Stimulated activated CD4-positive, alpha-beta T cell treated with anti-CD3 and anti-CD28 coated beads, TNF-alpha, amount 100 ng/mL, for 48 hours (primary cell): ENCODE measurements at regions not wholly inside any gene's neighbourhood (a gene's known extent, or its start where the extent isn't known, plus 50 kb on each side); places are given as distances from the start of the nearest gene placed in this dataset.
"Not testable (repeated sequence)": the region's sequence is repeated elsewhere in the genome, so short reads cannot be mapped to it uniquely, and the experiment has no call there.

Experiments used
- DNase-seq, 3 donors: peaks; one replicate each; pipeline ENCODE4 v3.0.0-alpha.2; 2020; ENCODE audit warnings: low read depth in 3 of 3

DNA sequence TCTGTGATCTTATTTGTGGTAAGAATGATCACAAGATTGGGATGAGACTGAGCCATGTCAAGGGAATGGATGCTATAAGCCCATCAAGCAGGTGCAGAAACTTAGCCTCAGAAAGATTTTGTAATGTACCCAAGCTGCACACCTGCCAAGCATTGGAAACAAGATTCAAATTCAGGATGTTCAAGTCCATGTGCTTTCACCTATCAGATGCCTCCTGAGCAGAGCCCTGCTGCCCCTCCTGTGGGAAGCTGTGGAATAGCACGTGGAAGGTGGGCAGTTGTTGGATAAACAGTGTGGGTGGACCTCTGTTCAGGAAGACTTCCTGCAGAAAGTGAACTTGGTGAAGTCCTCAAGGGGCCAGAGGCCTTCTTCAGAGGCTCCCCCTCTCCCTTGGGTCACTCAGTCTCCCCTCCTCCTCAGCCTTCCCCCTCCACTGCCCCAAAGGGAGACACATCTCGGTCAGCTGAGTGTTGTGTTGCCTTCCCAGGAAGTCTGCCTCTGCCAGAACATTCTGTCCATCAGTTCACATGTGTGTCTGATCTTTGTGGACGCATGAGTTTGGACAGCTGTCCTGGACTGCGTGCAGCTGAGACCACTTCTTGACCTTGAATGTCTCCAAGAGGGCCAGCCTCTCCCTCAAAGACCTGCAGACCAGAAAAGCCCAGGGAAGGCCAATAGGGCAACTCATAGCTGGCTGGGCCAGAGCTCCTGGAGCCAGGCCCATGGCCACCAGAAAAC is 186.1 kb downstream of the INHBB start:
- no peak for DNase-seq

DNA sequence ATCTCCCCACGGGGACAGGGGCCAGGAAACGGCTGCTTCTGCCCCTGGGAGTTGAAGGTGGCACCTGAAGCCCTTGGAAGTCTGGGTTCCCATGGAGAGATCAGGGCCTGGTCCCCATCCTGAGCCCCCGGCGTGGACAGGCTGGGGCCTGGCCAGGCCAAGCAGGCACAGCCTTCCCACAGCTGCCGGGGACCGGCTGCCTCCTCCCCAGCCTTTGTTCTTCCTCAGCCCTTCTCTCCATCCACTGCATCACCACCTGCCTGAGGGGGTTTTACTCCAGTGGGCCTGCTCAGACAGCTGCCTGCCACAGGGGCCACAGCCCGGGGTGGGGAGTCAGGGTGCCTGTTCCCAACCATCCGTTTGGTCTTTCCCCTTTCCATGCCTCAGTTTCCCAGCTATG is 187.7 kb downstream of the INHBB start:
- DNase-seq = no peak

DNA sequence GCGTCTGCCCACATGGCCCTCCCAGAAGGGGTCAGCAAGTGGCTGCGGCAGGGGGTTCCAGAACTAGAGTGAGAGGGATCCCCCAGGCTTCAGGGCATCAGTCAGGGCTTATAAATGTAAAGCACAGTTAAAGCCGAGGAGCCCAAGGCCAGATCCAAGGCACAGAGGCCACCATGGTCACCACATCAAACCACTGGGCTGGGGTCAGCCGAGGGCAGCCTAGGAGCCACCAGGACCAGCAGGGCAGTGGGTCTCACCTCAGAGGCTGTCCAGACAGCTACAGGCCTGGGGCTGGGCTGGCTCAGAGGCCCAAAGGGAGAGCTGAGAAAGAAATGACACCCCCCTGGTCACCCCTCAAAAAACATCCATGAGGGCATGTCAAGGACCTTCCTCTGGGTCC is 188.5 kb downstream of the INHBB start:
- no peak for DNase-seq

DNA sequence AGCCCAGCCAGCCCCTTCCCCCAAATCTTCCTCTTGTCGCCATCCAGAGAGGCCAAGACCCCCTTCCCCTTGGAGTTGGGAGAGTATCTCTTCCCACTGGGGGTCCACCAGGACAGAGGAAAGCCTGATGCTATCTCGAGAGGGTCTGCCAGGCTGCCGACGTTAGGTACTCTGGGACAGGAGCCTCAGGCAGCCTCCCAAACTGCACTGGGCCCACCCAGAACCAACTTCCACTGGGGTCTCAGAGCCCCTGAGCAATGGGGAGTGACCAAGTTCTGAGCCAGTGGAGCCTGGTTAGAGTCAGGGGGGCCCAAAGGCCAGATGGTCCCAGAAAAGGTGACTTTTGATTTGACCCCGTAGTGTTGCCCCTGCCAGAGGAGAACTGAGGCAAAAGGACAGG is 189.1 kb downstream of the INHBB start:
- DNase-seq = no peak

DNA sequence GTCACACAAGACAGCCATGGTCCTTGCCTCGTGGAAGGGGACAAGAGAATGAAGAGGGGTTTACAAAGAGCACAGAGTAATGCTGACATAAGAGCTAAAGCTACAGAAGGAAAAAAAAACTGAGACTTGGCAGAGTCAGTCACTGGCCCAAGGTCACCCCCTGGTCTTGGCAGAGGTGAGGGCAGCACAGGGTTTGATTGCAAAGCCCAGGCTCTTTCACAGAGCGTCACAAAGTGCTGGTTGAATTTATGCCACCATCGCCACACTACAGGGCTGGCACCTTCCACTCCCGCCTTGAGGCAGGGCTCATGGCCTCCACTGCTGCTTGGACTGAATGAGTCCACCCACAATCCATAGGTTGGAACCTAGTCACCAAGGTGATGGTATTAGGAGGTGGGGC is 190.2 kb downstream of the INHBB start:
- no peak for DNase-seq

DNA sequence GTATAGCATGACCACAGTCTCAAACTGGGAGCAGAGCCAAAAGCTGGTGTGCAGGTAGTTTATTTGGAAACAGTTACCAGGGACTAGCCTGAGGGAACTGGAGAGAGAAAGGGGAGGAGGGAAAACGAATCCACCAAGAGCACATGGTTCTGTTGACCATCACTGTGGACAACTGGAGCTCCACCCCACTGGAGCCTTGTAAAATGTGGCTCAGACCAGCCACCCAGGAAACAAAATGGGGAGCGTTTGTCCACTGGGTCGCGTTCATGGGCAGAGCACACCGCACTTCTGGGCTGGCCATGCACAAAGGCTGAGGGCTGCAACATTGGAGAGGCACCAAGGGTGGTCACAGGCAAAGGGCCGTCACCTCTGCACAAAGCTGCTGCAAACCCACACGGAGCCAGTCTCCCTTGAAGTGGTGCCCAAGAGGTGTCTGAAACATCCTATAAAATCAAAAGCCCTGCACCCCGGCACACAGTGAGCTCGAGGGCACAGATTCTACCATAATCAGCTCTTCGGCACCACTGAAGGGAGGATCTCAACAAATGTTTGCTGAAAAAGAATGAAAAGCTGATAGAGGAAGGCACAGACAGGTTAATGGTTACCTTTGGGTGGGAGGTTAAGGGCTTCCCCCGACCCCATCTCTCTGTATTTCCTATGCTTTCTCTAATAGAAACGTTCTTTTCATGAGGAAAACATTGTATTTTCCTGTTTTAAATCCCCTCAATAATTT is 192.9 kb downstream of the INHBB start:
- DNase-seq = no peak

DNA sequence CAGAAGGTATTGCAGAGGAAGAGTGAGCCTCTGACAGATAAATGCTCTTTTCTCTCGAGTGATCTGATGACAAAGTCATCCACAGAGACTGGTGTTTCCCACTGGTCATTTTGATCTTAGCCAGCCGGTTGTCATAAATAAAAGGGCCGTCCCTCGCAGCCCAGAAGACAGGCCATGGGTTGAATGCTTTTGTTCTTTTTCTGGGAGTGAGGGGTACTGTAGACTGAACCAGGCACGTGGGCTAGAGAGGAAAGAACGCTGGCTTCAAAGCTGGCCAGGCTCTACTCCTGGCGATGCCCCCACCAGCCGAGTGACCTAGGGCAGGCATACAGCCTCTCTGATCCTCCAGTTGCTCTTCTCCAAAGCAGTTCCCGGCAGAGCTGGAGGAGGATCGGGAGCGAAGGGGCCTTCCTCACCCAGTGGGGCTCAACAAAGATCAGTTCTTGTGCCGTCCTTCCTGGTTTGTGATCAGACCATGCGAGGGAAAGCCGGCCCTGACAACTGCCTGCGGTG is 193.5 kb downstream of the INHBB start:
- no peak for DNase-seq

DNA sequence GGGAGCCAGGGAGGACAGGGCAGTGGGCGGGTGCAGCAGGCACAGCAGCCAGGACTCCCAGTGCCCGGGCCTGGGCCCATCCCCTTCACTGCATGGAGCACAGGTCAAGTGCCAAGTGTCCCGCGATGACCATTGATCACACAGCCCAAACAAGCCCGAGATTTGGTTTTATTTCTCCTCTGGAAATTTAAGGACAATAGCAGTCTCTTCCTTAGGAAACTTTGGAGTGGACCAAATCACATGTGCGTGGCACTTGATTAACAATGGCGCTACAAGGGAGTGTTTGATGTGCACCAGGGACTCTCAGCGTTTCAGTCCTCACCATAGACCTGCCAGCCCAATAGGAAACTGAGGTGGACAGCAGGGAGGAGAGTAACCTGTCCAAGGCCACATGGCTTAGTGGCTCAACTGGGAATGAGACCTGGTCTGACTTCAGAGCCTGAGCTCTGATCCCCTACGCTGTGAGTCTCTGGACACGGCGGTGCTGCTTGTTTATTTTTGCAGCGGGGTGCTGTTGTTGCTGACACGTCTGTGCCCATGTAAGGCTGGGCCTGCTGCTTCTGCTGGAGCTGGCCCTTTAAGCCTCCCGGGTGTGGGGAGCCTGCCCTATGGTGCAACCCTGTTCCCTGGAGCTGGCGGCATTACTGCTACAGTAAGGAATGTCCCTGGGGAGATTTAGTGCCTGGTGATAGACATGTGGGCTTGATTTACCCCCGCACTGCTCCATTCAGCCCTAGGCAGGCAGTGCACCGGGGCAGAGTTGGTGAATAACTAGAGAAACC is 194.2 kb downstream of the INHBB start:
- no peak for DNase-seq

DNA sequence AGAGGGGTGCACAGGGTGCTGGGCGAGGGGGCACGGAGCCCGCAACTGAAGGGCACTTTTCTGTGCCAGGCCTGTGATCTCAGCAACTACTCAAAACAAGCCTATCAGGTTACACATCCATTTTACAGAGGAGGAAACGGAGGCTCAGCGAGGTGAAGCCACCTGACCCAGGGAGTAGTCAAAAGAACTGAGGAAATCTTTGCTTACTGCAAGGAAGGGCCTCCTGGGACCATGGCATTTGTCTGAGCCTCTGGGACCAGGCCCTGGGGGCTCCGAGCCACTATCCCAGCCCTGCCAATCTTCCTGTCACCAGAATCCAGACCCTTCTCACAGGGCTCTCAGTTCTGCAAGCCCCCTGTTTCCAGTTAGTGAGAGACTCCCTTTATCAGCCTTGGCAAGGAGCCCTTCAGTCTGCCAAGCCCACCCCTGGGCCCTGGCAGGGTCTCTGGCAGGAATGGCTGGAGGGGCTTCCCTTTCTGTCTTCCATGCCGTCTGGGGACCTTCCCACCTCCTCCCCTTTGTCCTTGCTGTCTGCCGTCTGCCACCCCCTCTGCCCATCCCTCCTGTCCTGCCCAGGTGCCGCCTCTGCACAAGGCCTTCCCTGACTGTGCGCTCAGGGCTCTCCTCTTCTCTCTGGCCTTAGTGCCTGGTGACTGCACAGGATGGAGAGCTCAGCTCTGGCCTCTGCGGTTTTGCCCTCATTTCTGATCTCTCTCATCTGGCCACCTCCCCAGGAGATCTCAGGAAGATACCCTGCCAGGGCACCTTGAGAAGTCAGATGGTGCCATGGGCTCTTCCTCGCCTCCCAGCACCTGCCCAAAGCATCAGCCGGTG is 194.7 kb upstream of the GLI2 start:
- no peak for DNase-seq

DNA sequence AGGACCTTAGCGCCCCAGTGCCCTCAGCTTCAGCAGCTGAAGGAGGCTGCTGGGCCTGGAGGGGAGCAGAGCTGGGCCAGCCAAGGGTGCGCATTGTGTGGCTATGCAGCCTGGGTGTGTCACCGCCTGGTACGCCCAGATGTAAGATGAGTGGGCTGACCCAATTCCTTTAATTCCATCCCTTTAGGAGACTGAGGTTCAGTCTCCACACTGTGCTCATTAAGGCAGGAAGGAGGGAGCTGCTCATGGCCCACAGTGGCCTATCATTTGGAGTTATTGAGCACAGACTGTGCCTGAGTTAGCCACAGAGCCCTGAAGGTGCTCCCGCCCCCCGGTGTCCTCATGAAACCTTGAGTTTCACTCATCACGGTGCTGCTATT is 194.1 kb upstream of the GLI2 start:
- no peak for DNase-seq

DNA sequence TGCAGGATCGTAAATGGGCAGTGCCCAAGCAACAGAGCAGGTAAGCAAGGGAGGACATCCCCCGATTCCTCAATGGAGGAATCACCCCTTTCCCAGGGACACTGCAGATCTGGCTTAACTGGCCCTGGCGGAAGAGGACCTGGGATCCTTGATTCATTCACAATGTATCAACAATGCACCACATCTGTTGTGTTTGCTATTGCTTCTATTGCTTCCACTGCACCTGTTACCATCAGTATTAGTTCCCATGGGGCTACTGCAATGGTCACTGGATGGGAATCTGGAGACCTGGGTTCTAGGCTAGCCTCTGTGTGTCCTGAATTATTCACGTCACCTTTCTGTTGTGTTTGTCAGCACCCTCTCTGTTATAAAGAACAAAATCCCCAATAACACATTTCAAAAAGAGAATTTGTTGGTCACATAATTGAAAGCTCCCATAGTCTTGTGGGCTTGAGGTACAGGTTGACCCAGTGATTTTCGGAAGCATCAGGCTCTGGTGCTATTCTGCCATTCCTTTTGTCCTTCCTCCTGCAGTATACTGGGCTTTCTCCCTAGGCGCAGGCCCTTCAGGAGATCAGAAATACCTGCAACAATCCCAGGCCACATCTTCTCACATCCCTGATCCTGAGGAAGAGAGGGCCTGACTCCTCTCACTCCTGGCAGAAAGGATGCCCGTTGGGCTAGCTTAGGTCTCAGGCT is 193.5 kb upstream of the GLI2 start:
- no peak for DNase-seq

DNA sequence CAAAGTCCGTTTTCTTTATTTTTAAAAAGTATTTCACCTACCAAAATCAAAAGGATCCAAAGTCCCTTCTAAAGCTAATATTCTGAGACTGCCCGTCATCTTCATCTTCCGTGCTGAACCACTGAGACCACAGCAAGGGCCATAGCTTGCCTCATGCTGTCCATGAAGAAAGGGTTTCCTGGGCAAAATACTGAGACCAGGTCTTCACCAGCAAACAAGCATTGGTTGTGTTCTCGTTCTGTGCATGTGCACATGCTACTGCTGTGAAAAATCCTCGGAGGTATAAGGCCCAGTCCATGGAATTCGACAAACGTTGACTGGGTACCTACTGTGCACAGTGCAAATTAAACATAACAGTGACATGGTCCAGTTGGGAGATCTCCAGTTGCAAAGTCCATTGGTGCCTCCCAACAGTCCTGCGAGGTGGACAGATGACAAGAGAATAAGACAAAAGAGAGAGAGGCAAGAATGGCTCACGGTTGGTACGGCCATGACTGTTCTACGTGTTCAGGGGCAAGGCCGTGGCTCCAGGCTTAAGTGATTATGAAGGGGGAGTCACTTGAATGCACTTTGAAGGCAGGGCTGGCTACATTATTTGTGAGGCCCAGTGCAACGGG is 192.6 kb upstream of the GLI2 start:
- no peak for DNase-seq

DNA sequence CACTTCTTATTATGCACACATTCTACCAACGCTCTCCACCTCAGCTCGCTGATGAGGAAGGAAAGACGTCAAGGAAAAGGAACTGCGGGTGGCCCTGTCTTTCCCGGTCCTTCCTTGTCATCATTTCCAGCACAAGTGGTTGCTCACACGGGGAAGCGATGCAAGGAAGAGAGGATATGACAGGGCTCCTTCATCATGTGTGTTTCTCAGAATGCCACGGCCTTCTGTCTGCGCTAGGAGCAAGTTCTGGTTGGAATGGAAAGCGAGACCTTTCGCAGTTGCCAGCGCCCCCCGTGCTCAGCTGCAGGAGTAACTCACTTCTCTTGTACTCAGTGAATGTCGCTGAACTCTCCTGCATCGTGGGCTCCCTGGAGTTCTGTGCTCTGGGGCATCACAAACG is 191.8 kb upstream of the GLI2 start:
- no peak for DNase-seq

DNA sequence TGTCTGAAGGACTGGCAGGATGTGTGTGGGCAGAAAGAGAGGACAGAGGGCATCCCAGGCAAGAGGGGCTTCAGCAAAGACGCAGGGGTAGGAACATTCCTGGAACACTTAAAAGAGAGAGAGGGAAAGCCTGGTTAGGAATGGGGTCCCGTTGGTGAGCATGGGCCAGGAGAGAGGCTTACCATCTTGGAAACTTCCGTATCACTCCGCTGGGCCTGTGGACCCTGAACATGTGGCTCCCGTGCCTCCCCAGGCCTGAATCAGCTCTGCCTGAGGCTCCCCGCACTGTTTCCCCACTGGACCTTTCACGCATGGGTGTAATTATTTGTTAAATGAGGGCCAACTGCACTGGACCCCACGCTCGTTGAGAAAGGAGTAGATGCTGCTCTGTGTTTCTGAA is 191.1 kb upstream of the GLI2 start:
- DNase-seq = no peak

DNA sequence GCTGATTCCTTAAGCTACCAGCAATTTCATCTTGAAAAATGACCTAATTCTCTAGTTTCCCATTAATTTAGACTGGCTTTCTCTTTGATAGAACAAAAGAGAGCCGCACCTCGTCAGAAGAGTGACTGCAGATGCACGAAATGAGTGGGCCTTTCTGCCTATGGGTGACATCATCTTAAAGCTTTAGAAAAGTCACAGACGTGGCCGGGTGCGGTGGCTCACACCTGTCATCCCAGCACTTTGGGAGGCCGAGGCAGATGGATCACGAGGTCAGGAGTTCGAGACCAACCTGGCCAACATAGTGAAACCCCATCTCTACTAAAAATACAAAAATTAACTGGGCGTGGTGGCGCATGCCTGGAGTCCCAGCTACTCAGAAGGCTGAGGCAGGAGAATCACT is 190.7 kb upstream of the GLI2 start:
- not testable (repeated sequence) for DNase-seq

DNA sequence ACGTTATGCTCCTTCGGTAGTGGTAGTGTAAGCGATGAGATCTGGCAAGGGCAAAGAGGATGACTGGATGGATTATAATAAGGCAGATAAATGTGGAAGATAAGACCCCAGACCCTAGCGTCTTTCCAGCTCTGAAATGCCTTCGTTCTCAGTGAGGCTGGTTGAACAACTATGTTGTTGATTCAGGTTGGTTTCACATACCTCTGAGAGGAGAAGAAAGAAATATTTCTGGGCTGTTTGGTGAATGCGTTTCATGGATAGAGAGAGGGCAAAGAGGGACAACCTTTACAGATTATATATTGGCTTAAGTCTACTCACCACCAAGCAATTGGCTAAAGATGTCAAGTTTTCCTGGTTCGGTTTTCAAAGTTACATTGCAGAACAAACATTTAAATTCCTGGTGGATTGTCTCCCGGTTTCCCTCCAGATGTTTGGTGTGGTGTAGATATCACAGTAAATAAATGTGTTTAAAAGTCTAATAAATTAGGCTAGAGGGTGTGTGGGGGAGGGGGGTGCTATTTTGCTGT is 190.1 kb upstream of the GLI2 start:
- no peak for DNase-seq

DNA sequence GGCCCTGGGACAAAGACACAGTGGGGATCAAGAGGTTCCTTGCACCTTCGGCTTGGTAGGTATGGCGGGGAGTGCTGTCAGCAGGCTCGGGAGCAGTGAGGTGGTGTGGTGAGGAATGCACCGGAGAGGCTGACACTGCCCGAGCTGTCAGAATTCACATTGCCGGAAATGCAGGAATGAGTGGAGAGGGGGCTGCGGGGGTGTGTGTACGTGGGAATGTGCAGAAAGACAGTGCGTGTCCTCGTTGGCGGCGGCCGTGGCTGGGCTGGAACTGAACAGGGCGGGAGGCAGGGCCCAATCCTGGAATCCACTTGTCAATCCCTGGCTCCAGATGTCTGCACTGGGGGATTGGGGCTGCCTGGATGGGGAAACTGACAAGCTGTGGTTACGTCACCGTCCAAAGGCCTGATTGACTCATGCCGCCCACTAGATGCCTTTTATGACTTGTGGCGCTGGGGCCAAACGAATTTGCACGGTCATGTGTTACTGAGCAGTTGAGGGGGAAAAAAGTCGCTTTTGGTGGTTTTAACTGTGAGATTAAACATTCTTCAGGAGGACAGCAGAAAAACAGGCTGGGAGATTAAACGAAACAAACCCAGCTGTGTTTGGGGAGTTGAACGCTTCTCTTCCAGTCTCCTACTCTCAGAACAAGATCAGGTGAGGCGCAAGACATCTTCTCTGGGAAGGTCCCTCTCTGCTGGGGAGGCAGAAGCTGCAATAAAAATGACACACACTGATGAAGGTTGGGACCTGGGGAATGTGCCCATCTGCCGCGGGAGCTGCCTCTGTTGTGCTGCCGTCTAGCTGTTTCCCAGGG is 189.4 kb upstream of the GLI2 start:
- DNase-seq = no peak

DNA sequence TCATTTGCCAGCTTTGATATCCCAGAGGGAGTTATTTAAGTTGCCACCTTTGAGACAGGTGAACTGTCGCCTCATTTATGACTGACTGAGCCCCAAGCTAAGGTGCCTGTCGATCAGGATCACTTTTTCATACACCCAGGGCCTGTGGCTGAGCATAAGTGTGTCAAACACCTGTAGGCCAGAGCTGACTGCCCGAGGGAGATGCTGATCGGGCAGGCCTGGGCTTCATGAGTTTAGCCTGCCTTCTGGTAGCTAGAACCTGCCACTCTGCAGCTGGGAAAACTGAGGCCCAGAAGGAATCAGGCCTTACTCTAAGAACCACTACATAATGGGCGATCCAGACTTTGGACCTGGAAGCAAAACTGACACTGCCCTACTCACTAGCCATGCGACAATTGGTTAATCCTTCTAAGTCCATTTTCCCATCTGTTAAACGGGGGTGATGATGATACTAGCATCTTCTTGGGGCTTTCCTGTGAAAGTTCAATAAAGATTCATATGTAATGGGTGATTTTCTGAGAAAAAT is 188.7 kb upstream of the GLI2 start:
- no peak for DNase-seq

DNA sequence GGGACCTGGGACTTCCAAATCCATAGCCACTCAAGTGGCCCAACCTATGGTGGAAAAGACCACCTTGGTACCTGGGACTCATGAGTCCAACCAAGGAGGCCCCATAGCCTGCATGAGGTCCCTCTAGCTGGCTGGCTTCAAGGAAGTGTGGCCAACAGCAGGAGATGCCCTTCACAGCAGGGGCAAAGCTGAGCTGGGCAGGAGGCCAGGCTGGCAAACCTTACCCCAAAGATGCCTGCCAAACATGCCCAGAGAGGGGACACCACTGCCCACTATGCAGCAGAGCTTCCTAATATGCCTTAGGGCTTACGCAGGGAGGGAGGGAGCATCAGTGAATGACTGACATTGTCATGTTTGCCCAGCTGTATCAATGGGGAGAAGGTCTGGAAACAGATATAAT is 188.0 kb upstream of the GLI2 start:
- DNase-seq = no peak
